ENCODE measurements at regions not wholly inside any gene's neighbourhood (a gene's known extent, or its start where the extent isn't known, plus 50 kb on each side); places are given as distances from the start of the nearest gene placed in this dataset.
"Not testable (repeated sequence)": the region's sequence is repeated elsewhere in the genome, so short reads cannot be mapped to it uniquely, and the experiment has no call there.

GRCh38 chr7:9727467-9727869 is 1246.2 kb upstream of the PHF14 start:
- TF ChIP-seq POLR2A, CTCF (IDR thresholded peaks at IDR 0.05): not testable (repeated sequence)
